Vagina (tissue), 2 donors: ENCODE measurements at regions not wholly inside any gene's neighbourhood (a gene's known extent, or its start where the extent isn't known, plus 50 kb on each side); places are given as distances from the start of the nearest gene placed in this dataset.

Experiments used
- CTCF ChIP-seq, 3 experiments: fragments of 450-650 bp in 2 of 3; fragments of 200-600 bp in 1 of 3; sonication (generic) in 1 of 3; IDR thresholded peaks; one replicate each; pipeline ENCODE4 v1.5.1; 2017 to 2019; ENCODE audit warnings: antibody characterized with exemption in 3 of 3, mild to moderate bottlenecking in 2 of 3, moderate library complexity in 2 of 3
- POLR2A ChIP-seq, 2 donors: fragments of 450-650 bp; IDR thresholded peaks; one replicate each; pipeline ENCODE4 v1.6.1; 2017; ENCODE audit warnings: antibody characterized with exemption in 2 of 2, mild to moderate bottlenecking in 2 of 2, moderate library complexity in 2 of 2
- POLR2AphosphoS5 ChIP-seq, 2 donors: sonication (generic); formaldehyde crosslinking; IDR thresholded peaks; one replicate each; pipeline ENCODE4 v1.9.0; 2017; ENCODE audit warnings: antibody characterized with exemption in 2 of 2, mild to moderate bottlenecking in 2 of 2, low read depth in 1 of 2; ENCODE audit not compliant: insufficient read depth in 1 of 2

- TF ChIP-seq POLR2A (IDR thresholded peaks at IDR 0.05) (no peak), CTCF (IDR thresholded peaks at IDR 0.05) (no peak), POLR2AphosphoS5 (IDR thresholded peaks at IDR 0.05; ENCODE audit: insufficient read depth in 1 of 2, low read depth in 1 of 2) (no peak)
Observed at GRCh38 chrX:51148848-51149247, 183.8 kb upstream of the NUDT10 start.
